WTC11 (cell line): ENCODE measurements at regions not wholly inside any gene's neighbourhood (a gene's known extent, or its start where the extent isn't known, plus 50 kb on each side); places are given as distances from the start of the nearest gene placed in this dataset.

ENCODE experiments used
- ATAC-seq: fragments of 200-7000 bp; cut with Tn5 transposase; 2 replicates; pipeline ENCODE4 v1.10.0; 2021; ENCODE audit warnings: mild to moderate bottlenecking, moderate library complexity
- CTCF ChIA-PET: fragments of 300-600 bp; sonication (Branson Sonifier 250); formaldehyde crosslinking; loops from one replicate; lab custom pipeline; 2021; ENCODE audit warnings: antibody characterized with exemption; lab: Charles Lee
- POLR2A ChIA-PET: fragments of 350-600 bp; sonication (Branson Sonifier 250); formaldehyde crosslinking; loops from one replicate; lab custom pipeline; 2021; ENCODE audit warnings: antibody characterized with exemption; lab: Charles Lee
- DNase-seq: peaks from one replicate; pipeline ENCODE4 v3.0.0; 2021; ENCODE audit warnings: low spot score
- H3K27ac Mint-ChIP-seq: 2 replicates; pipeline ENCODE4 v1.8.0; 2021; ENCODE audit warnings: mixed read lengths
- H3K27me3 Mint-ChIP-seq: 2 replicates; pipeline ENCODE4 v1.8.0; 2021; ENCODE audit warnings: low read depth, mild to moderate bottlenecking, moderate library complexity, mixed read lengths
- H3K36me3 Mint-ChIP-seq: 2 replicates; pipeline ENCODE4 v1.8.0; 2021; ENCODE audit warnings: mixed read lengths
- H3K4me1 Mint-ChIP-seq: 2 replicates; pipeline ENCODE4 v1.8.0; 2022; ENCODE audit warnings: mixed read lengths
- H3K4me3 Mint-ChIP-seq: 2 replicates; pipeline ENCODE4 v1.8.0; 2021; ENCODE audit warnings: mild to moderate bottlenecking, moderate library complexity, mixed read lengths
- H3K9me3 Mint-ChIP-seq: 2 replicates; pipeline ENCODE4 v1.8.0; 2021; ENCODE audit warnings: mixed read lengths
- AFF4 ChIP-seq: sonication (generic); formaldehyde crosslinking; IDR thresholded peaks from 2 replicates; pipeline ENCODE4 v1.8.1; 2023; ENCODE audit warnings: mild to moderate bottlenecking, missing genetic modification reagents, borderline replicate concordance
- AR ChIP-seq: fragments of 250-450 bp; sonication (Bioruptor Pico); IDR thresholded peaks from 2 replicates; pipeline ENCODE4 v1.9.0; 2021; ENCODE audit warnings: mild to moderate bottlenecking
- ATF1 ChIP-seq: sonication (generic); formaldehyde crosslinking; IDR thresholded peaks from 2 replicates; pipeline ENCODE4 v1.8.1; 2023; ENCODE audit warnings: mild to moderate bottlenecking, moderate library complexity, missing genetic modification reagents
- ATF3 ChIP-seq: sonication (generic); formaldehyde crosslinking; conservative IDR thresholded peaks from 2 replicates; pipeline ENCODE4 v1.8.1; 2022; ENCODE audit warnings: mild to moderate bottlenecking, missing genetic modification reagents
- CDX4 ChIP-seq: fragments of 250-450 bp; sonication (Bioruptor Pico); IDR thresholded peaks from 2 replicates; pipeline ENCODE4 v1.9.0; 2021; ENCODE audit warnings: moderate library complexity, mild to moderate bottlenecking, inconsistent platforms, borderline replicate concordance
- EMX1 ChIP-seq: fragments of 250-450 bp; sonication (Bioruptor Pico); IDR thresholded peaks from 2 replicates; pipeline ENCODE4 v1.8.0; 2021; ENCODE audit warnings: mild to moderate bottlenecking
- ETV6 ChIP-seq: sonication (generic); formaldehyde crosslinking; IDR thresholded peaks from 2 replicates; pipeline ENCODE4 v1.8.1; 2022; ENCODE audit warnings: mild to moderate bottlenecking, missing genetic modification reagents
- GRHL2 ChIP-seq: fragments of 250-450 bp; sonication (Bioruptor Pico); IDR thresholded peaks from 2 replicates; pipeline ENCODE4 v1.8.0; 2022; ENCODE audit warnings: mild to moderate bottlenecking, moderate library complexity; ENCODE audit not compliant: insufficient replicate concordance, severe bottlenecking
- HMGA2 ChIP-seq: fragments of 250-450 bp; sonication (Bioruptor Pico); IDR thresholded peaks from 2 replicates; pipeline ENCODE4 v1.4.0; 2021; ENCODE audit warnings: mild to moderate bottlenecking, moderate library complexity
- JAZF1 ChIP-seq: fragments of 250-450 bp; sonication (Bioruptor Pico); IDR thresholded peaks from 2 replicates; pipeline ENCODE4 v1.9.0; 2021; ENCODE audit warnings: moderate library complexity, mild to moderate bottlenecking, inconsistent platforms
- NR3C1 ChIP-seq: sonication (generic); formaldehyde crosslinking; conservative IDR thresholded peaks from 2 replicates; pipeline ENCODE4 v1.8.1; 2023; ENCODE audit warnings: low read depth, mild to moderate bottlenecking, missing genetic modification reagents
- OVOL2 ChIP-seq: fragments of 250-450 bp; sonication (Bioruptor Pico); IDR thresholded peaks from 2 replicates; pipeline ENCODE4 v1.9.0; 2021; ENCODE audit warnings: mild to moderate bottlenecking, borderline replicate concordance
- RELA ChIP-seq: sonication (generic); formaldehyde crosslinking; IDR thresholded peaks from 2 replicates; pipeline ENCODE4 v1.8.1; 2022; ENCODE audit warnings: missing genetic modification reagents, mild to moderate bottlenecking, borderline replicate concordance
- TCF7 ChIP-seq: sonication (generic); formaldehyde crosslinking; IDR thresholded peaks from 2 replicates; pipeline ENCODE4 v1.8.0; 2022; ENCODE audit warnings: mild to moderate bottlenecking, low read depth, missing genetic modification reagents, moderate library complexity
- ZNF138 ChIP-seq: sonication (generic); formaldehyde crosslinking; conservative IDR thresholded peaks from 2 replicates; pipeline ENCODE4 v1.8.1; 2022; ENCODE audit warnings: mild to moderate bottlenecking, moderate library complexity, missing genetic modification reagents
- ZNF219 ChIP-seq: sonication (generic); formaldehyde crosslinking; IDR thresholded peaks from 2 replicates; pipeline ENCODE4 v1.8.0; 2023; ENCODE audit warnings: missing genetic modification reagents, mild to moderate bottlenecking, borderline replicate concordance
- ZNF263 ChIP-seq: sonication (generic); formaldehyde crosslinking; IDR thresholded peaks from 2 replicates; pipeline ENCODE4 v1.8.1; 2022; ENCODE audit warnings: low read depth, mild to moderate bottlenecking, moderate library complexity, missing genetic modification reagents

GRCh38 chr13:76542176-76542575 lies 344.0 kb downstream of the KCTD12 start:
- Mint-ChIP-seq H3K9me3 (peaks cover 9% of the 10 kb centered on the region; the same call in 1 of the 2 replicates), H3K27ac (no peak overlapping the region), H3K4me1 (peaks cover 7% of the 10 kb centered on the region; the same call in 1 of the 2 replicates), H3K27me3 (no peaks in the 10 kb centered on the region), H3K4me3 (no peak overlapping the region), H3K36me3 (no peaks in the 10 kb centered on the region)
- POLR2A ChIA-PET: no interaction called here
- ATAC-seq (no peak), DNase-seq (no peak)
- TF ChIP-seq HMGA2 (CRISPR knock-in tag): no peak
- TF ChIP-seq AFF4: no peak
- no peak for TF ChIP-seq JAZF1 (CRISPR knock-in tag)
- no peak for TF ChIP-seq TCF7 (CRISPR knock-in tag)
- TF ChIP-seq CDX4 (CRISPR knock-in tag): no peak
- TF ChIP-seq GRHL2 (CRISPR knock-in tag): no peak
- TF ChIP-seq ATF1 (CRISPR knock-in tag): no peak
- TF ChIP-seq NR3C1 (CRISPR knock-in tag): no peak
- no peak for TF ChIP-seq ATF3 (CRISPR knock-in tag)
- TF ChIP-seq RELA (CRISPR knock-in tag): no peak
- no peak for TF ChIP-seq ZNF219
- no peak for TF ChIP-seq EMX1
- TF ChIP-seq ZNF138 (CRISPR knock-in tag): no peak
- no peak for TF ChIP-seq ZNF263 (CRISPR knock-in tag)
- no peak for TF ChIP-seq ETV6 (CRISPR knock-in tag)
- TF ChIP-seq OVOL2 (CRISPR knock-in tag): no peak
- CTCF ChIA-PET: no interaction called here

- Mint-ChIP-seq H3K36me3 (no peaks in the 10 kb centered on the region), H3K4me3 (no peak overlapping the region), H3K27ac (peak overlapping the region; percentile 54), H3K4me1 (peaks cover 7% of the 10 kb centered on the region; the same call in 1 of the 2 replicates), H3K27me3 (no peaks in the 10 kb centered on the region; the same call in 1 of the 2 replicates)
- CTCF ChIA-PET: no interaction called here
- DNase-seq: no peak
- peak; percentile 74 for ATAC-seq
- POLR2A ChIA-PET: no interaction called here
- TF ChIP-seq ZNF263 (CRISPR knock-in tag) (peak; percentile 74; the same call in 1 of the 2 replicates), AR (CRISPR knock-in tag) (no peak)
- TF ChIP-seq, all 79 proteins: peak for 1
- peaks cover 5% of the 10 kb centered on the region for H3K9me3 Mint-ChIP-seq
Observed at GRCh38 chr13:76538004-76538403, 348.2 kb downstream of the KCTD12 start.
